Retinal pigment epithelial cell (primary cell): ENCODE measurements at regions not wholly inside any gene's neighbourhood (a gene's known extent, or its start where the extent isn't known, plus 50 kb on each side); places are given as distances from the start of the nearest gene placed in this dataset.

Experiments
- DNase-seq: peaks from one replicate; pipeline ENCODE4 v3.0.0-alpha.2; 2010; ENCODE audit warnings: low read depth
- H3K4me3 ChIP-seq: 2 replicates; pipeline ENCODE4 v1.5.1; 2011; ENCODE audit warnings: mild to moderate bottlenecking, low read length, control low read depth, moderate library complexity
- CTCF ChIP-seq: conservative IDR thresholded peaks from 2 replicates; pipeline ENCODE4 v1.5.1; 2011; ENCODE audit warnings: low read depth, low read length, control low read depth, inconsistent platforms

GRCh38 chr9:93828331-93829097, 126.6 kb downstream of the BARX1 start:
- no peak for DNase-seq
- no peak overlapping the region for H3K4me3 ChIP-seq
- TF ChIP-seq CTCF: no peak

- TF ChIP-seq CTCF: peak; percentile 96
- H3K4me3 ChIP-seq: peak overlapping the region; percentile 24
- no peak for DNase-seq
Observed at GRCh38 chr9:93827545-93828330, 127.4 kb downstream of the BARX1 start.

DNA sequence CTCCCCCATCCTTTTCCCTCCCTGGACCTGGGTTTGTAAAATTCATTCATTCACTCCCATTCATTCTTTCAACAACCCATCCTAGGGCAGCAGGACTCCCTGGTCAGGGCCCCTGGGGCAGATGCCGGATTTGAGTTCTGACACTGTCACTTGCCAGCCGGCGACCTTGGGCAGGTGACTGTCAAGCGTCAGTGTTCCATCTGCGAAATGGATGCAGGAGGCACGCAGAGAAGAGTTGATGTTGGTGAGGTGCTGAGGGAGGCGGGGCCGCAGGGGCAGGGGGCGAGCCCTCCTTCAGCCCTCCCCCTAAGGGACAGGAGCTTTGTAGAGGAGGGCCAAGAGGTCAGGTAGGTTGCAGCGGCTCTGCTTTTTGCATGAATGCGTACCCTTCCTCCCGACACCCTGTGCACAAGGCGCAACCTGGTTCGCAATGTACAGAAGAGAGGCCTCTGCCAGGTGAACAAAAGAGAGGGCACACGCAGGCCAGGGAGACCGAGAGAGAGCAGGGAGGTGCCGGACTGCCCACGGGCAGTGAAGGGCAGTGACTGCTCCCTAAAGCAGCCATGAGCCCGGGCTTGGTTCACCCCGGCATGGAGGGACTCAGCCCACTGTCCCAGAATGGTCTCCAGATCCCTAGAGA, 128.1 kb downstream of the BARX1 start:
- H3K4me3 ChIP-seq: no peak overlapping the region
- TF ChIP-seq CTCF: no peak
- DNase-seq: no peak

DNA sequence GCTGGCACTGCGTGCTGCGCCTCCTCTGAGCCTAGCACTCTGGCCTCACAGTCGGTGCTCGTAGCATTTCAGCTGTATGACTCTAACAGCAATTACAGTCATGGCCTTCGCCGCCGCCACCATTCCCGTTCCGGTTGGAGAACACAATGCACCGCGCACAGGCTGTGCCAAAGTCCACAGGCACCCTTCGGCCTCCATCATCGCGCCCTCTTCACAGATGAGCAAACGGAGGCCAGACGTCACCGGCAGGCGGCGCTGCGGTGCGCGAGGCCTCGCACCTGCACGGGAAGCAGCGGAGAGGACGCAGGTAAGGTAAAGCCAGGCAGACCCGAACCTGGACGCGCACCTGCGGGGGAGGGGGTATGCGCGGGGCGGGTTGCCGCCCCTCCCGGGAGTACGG, 128.9 kb downstream of the BARX1 start:
- H3K4me3 ChIP-seq: no peak overlapping the region
- no peak for DNase-seq
- peak; percentile 22 for TF ChIP-seq CTCF

- H3K4me3 ChIP-seq: no peak overlapping the region
- TF ChIP-seq CTCF: no peak
- no peak for DNase-seq
Observed at GRCh38 chr9:93825348-93826115, 129.6 kb downstream of the BARX1 start.

- DNase-seq: no peak
- no peak for TF ChIP-seq CTCF
- no peak overlapping the region for H3K4me3 ChIP-seq
Observed at GRCh38 chr9:93824386-93825294, 130.5 kb downstream of the BARX1 start.
